A673 (cell line): ENCODE measurements at regions not wholly inside any gene's neighbourhood (a gene's known extent, or its start where the extent isn't known, plus 50 kb on each side); places are given as distances from the start of the nearest gene placed in this dataset.

Experiments
- BruUV-seq: library from RNA; stranded (reverse); fragments of 400-500 nt; replicated peaks from 2 replicates; lab custom pipeline; 2021; lab: Mats Ljungman, UMichigan
- CTCF ChIA-PET: fragments of 300-600 bp; sonication (Branson Sonifier 250); formaldehyde crosslinking; loops from one replicate; lab custom pipeline; 2022; ENCODE audit warnings: antibody characterized with exemption; lab: Charles Lee
- POLR2A ChIA-PET: fragments of 300-600 bp; sonication (Branson Sonifier 250); formaldehyde crosslinking; loops from one replicate; lab custom pipeline; 2022; ENCODE audit warnings: antibody characterized with exemption; ENCODE audit not compliant: low non-redundant PET; lab: Charles Lee
- DNase-seq: peaks from one replicate; pipeline ENCODE4 v3.0.0-alpha.2; 2015; ENCODE audit warnings: low spot score
- H3K27ac ChIP-seq: fragments of 200-600 bp; sonication (generic); 2 replicates; pipeline ENCODE4 v1.5.1; 2016; ENCODE audit warnings: mixed run types, low read depth, mild to moderate bottlenecking, mixed read lengths, antibody characterized with exemption, low read length; ENCODE audit not compliant: poor library complexity, severe bottlenecking
- H3K27me3 ChIP-seq: fragments of 200-600 bp; sonication (generic); replicated peaks from 2 replicates; pipeline ENCODE4 v1.6.1; 2017; ENCODE audit warnings: mixed run types, low read depth, mild to moderate bottlenecking, mixed read lengths, antibody characterized with exemption, low read length; ENCODE audit not compliant: insufficient read depth, poor library complexity
- H3K36me3 ChIP-seq: fragments of 200-600 bp; sonication (generic); 2 replicates; pipeline ENCODE4 v1.6.1; 2016; ENCODE audit warnings: mixed run types, mild to moderate bottlenecking, mixed read lengths, antibody characterized with exemption, low read length; ENCODE audit not compliant: insufficient read depth, poor library complexity, severe bottlenecking
- H3K4me1 ChIP-seq: fragments of 200-600 bp; sonication (generic); 2 replicates; pipeline ENCODE4 v1.6.1; 2017; ENCODE audit warnings: mixed run types, mild to moderate bottlenecking, mixed read lengths, antibody characterized with exemption, low read length; ENCODE audit not compliant: insufficient read depth, poor library complexity, severe bottlenecking
- H3K4me3 ChIP-seq: fragments of 200-600 bp; sonication (generic); 2 replicates; pipeline ENCODE4 v1.5.1; 2016; ENCODE audit warnings: low read depth, mixed run types, mild to moderate bottlenecking, mixed read lengths, low read length; ENCODE audit not compliant: poor library complexity, severe bottlenecking
- H3K9me3 ChIP-seq: fragments of 200-600 bp; sonication (generic); 2 replicates; pipeline ENCODE4 v1.6.1; 2016; ENCODE audit warnings: mixed run types, low read depth, mild to moderate bottlenecking, mixed read lengths, antibody characterized with exemption, low read length; ENCODE audit not compliant: poor library complexity, severe bottlenecking
- EZH2 ChIP-seq: fragments of 200-600 bp; sonication (generic); IDR thresholded peaks from 2 replicates; pipeline ENCODE4 v1.6.1; 2017; ENCODE audit warnings: borderline replicate concordance, low read depth, mild to moderate bottlenecking, mixed read lengths, antibody characterized with exemption, low read length; ENCODE audit not compliant: poor library complexity, severe bottlenecking
- intact Hi-C: fragments of 100-400 bp; cut with micrococcal nuclease; formaldehyde crosslinking; loops from one replicate; pipeline ENCODE4 v1.10.0; 2022; ENCODE audit not compliant: unreplicated experiment
- TF ChIP-seq, protein P1 (sequence below): fragments of 300-800, 200-600 bp; sonication (generic); conservative IDR thresholded peaks from 2 replicates; pipeline ENCODE4 v1.5.1; 2017; ENCODE audit warnings: low read depth, mild to moderate bottlenecking, antibody characterized with exemption, low read length, moderate library complexity, mixed read lengths

DNA sequence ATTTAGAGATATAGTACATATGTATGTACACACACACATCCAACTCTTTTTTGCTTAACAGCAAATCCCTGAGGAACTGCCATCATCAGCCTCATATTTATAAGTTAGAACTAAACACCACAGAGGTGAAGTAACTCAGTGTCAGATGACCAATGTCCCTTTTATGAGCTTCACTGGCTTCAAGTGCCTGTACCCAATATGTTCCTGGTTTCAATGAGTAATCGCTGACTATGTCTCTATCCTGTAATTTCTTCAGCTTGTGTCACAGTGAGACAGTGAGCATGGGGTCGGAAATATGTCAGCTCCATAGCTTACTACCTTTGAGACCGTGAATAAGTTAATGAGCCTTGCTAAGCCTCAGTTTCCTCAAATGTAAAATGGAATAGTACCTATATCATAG lies 136.2 kb upstream of the RASGEF1B start:
- CTCF ChIA-PET, result no interaction called here
- no peak overlapping the region for H3K4me3 ChIP-seq
- POLR2A ChIA-PET, result no interaction called here
- no peaks in the 10 kb centered on the region for H3K36me3 ChIP-seq
- TF ChIP-seq EZH2, result no peak
- TF ChIP-seq, protein P1, sequence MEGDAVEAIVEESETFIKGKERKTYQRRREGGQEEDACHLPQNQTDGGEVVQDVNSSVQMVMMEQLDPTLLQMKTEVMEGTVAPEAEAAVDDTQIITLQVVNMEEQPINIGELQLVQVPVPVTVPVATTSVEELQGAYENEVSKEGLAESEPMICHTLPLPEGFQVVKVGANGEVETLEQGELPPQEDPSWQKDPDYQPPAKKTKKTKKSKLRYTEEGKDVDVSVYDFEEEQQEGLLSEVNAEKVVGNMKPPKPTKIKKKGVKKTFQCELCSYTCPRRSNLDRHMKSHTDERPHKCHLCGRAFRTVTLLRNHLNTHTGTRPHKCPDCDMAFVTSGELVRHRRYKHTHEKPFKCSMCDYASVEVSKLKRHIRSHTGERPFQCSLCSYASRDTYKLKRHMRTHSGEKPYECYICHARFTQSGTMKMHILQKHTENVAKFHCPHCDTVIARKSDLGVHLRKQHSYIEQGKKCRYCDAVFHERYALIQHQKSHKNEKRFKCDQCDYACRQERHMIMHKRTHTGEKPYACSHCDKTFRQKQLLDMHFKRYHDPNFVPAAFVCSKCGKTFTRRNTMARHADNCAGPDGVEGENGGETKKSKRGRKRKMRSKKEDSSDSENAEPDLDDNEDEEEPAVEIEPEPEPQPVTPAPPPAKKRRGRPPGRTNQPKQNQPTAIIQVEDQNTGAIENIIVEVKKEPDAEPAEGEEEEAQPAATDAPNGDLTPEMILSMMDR, result no peak
- no peaks in the 10 kb centered on the region for H3K27me3 ChIP-seq
- intact Hi-C loops, result no loop called here
- no peaks in the 10 kb centered on the region for H3K9me3 ChIP-seq
- no peak for DNase-seq
- BruUV-seq, result no TSS peak
- H3K4me1 ChIP-seq, result no peaks in the 10 kb centered on the region
- H3K27ac ChIP-seq, result no peak overlapping the region

DNA sequence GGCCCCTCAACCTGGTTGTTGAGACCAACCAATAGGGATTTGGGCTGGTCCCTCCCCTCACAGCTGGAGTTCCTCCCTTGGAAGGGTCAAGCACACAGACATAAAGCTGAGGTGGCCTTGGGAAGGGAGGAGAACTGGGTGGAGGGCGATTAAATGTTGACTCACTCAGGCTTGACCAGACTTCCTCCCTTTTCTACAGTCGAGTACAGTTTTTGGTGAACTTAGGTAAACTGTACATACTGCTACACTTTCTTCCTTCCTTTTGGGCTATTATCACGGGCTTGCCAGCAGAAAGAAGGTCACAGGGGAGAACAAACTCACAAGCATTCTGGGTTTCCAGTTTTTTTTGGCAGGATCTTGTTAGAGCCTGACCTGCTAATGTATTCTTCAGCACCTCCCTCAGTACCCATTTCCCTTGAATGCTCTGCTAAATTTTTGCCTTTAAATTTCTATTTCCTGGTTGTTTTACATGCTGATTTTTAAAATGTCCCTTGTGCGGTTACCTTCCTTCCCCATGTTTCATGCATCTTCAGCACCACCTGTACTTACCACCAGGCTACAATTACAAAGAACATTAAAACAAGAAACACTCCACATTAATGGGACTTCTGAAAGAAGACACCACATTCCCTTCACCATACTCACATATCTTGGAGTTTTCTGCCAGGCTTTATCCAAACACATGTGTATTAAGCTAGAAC lies 135.2 kb upstream of the RASGEF1B start:
- BruUV-seq, result no TSS peak
- Histone ChIP-seq H3K4me1 (no peaks in the 10 kb centered on the region), H3K36me3 (no peaks in the 10 kb centered on the region), H3K27me3 (no peaks in the 10 kb centered on the region), H3K9me3 (no peaks in the 10 kb centered on the region), H3K27ac (no peak overlapping the region), H3K4me3 (no peak overlapping the region)
- TF ChIP-seq, protein P1, result no peak
- no peak for TF ChIP-seq EZH2
- DNase-seq, result no peak
- intact Hi-C loops, result no loop called here
- POLR2A ChIA-PET, result no interaction called here
- CTCF ChIA-PET, result no interaction called here

DNA sequence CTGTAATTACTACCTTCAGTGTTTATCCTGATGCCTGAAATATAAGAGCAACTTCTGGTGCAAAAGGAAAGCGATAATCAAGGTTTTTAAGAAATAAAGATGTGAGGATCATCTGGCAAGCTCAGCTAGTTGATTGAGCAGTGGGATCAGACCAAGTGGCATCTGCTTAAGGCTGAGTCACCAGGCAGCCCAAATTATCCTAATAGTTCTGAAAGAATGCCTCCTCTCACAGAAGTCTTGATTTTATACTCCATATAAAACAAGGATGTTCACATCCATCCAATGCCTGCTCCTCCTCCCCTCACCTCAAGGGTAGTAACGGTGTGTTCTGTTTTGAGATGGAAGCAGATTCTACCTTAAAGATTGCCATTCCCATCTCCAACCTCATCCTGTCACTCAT lies 134.5 kb upstream of the RASGEF1B start:
- TF ChIP-seq, protein P1, result no peak
- no peak for TF ChIP-seq EZH2
- Histone ChIP-seq H3K4me3 (no peak overlapping the region), H3K4me1 (no peaks in the 10 kb centered on the region), H3K27me3 (no peaks in the 10 kb centered on the region), H3K36me3 (no peaks in the 10 kb centered on the region), H3K9me3 (no peaks in the 10 kb centered on the region), H3K27ac (no peak overlapping the region)
- DNase-seq, result no peak
- CTCF ChIA-PET, result no interaction called here
- no TSS peak for BruUV-seq
- intact Hi-C loops, result no loop called here
- POLR2A ChIA-PET, result no interaction called here
